A549 (cell line): ENCODE measurements at regions not wholly inside any gene's neighbourhood (a gene's known extent, or its start where the extent isn't known, plus 50 kb on each side); places are given as distances from the start of the nearest gene placed in this dataset.
A peak's percentile ranks its signal among the peaks of the same experiment; 100 is the strongest.

ENCODE experiments used
- ATAC-seq, 2 experiments: fragments of 200-7000 bp in 1 of 2; fragments of >200 bp in 1 of 2; cut with Nextera tagmentation in 1 of 2; cut with Tn5 transposase in 1 of 2; 3 replicates each; pipeline versions ENCODE4 v1.8.0 to v1.9.1; 2018 to 2020; ENCODE audit warnings: mild to moderate bottlenecking in 1 of 2, moderate library complexity in 1 of 2
- CTCF ChIA-PET: fragments of 300-600 bp; sonication (Branson Sonifier 250); formaldehyde crosslinking; extraction: SDS; loops from one replicate; lab custom pipeline; 2021; ENCODE audit warnings: antibody characterized with exemption, inconsistent platforms; lab: Yijun Ruan, JAX
- POLR2A ChIA-PET: fragments of 350-600 bp; formaldehyde crosslinking; extraction: SDS; loops from one replicate; lab custom pipeline; 2021; ENCODE audit warnings: antibody characterized with exemption, inconsistent platforms; lab: Yijun Ruan, JAX
- DNase-seq, 2 experiments: peaks; one replicate each; pipeline versions ENCODE4 v3.0.0 to v3.0.0-alpha.2; 2011 to 2016; ENCODE audit warnings: low read depth in 1 of 2, low spot score in 1 of 2
- FAIRE-seq: peaks from 2 replicates; lab custom pipeline; 2011; peaks lifted over from hg19 to GRCh38; lab: Jason Lieb, UNC
- H3K27ac ChIP-seq, 2 experiments: fragments of >200 bp; sonication (Bioruptor Twin); formaldehyde crosslinking; 3 replicates each; pipeline ENCODE4 v1.5.1; 2016 to 2017
- H3K4me1 ChIP-seq: fragments of >200 bp; sonication (Bioruptor Twin); formaldehyde crosslinking; 3 replicates; pipeline ENCODE4 v1.6.1; 2016
- H3K4me2 ChIP-seq: fragments of >200 bp; sonication (Bioruptor Twin); formaldehyde crosslinking; 3 replicates; pipeline ENCODE4 v1.6.1; 2016
- H3K4me3 ChIP-seq: fragments of >200 bp; sonication (Bioruptor Twin); formaldehyde crosslinking; 3 replicates; pipeline ENCODE4 v1.5.1; 2016
- H3K9me3 ChIP-seq: fragments of >200 bp; sonication (Bioruptor Twin); formaldehyde crosslinking; 3 replicates; pipeline ENCODE4 v1.6.1; 2016
- BCL3 ChIP-seq: fragments of >200 bp; sonication (Bioruptor Twin); formaldehyde crosslinking; IDR thresholded peaks from 3 replicates; pipeline ENCODE4 v1.6.1; 2016
- HEYL ChIP-seq: fragments of 250-450 bp; sonication (Bioruptor Pico); IDR thresholded peaks from 2 replicates; pipeline ENCODE4 v1.8.0; 2021; ENCODE audit warnings: mild to moderate bottlenecking, moderate library complexity
- HOXA7 ChIP-seq: fragments of 250-450 bp; sonication (Bioruptor Pico); IDR thresholded peaks from 2 replicates; pipeline ENCODE4 v1.5.0; 2020; ENCODE audit warnings: mild to moderate bottlenecking, moderate library complexity
- HOXB5 ChIP-seq: fragments of 250-450 bp; sonication (Bioruptor Pico); IDR thresholded peaks from 2 replicates; pipeline ENCODE4 v1.5.0; 2020; ENCODE audit warnings: mild to moderate bottlenecking, moderate library complexity
- JUN ChIP-seq, 2 experiments: fragments of >200 bp; sonication (Bioruptor Twin); formaldehyde crosslinking; IDR thresholded peaks; 2 replicates in 1 of 2; 3 replicates in 1 of 2; pipeline ENCODE4 v1.6.1; 2016 to 2017
- MAFK ChIP-seq: fragments of 450-650 bp; IDR thresholded peaks from 2 replicates; pipeline ENCODE4 v1.6.1; 2014; ENCODE audit not compliant: partially characterized antibody
- MAX ChIP-seq: IDR thresholded peaks from 2 replicates; pipeline ENCODE4 v1.6.1; 2012
- MAZ ChIP-seq: fragments of 150-350 bp; IDR thresholded peaks from 2 replicates; pipeline ENCODE4 v1.6.1; 2014; ENCODE audit warnings: antibody characterized with exemption, low read depth, low read length, borderline replicate concordance
- NR3C1 ChIP-seq: fragments of >200 bp; sonication (Bioruptor Twin); formaldehyde crosslinking; IDR thresholded peaks from 3 replicates; pipeline ENCODE4 v1.6.1; 2017
- PBX3 ChIP-seq: IDR thresholded peaks from 2 replicates; pipeline ENCODE4 v1.6.1; 2012
- POLR2A ChIP-seq: IDR thresholded peaks from 2 replicates; pipeline ENCODE4 v1.6.1; 2012; ENCODE audit warnings: mild to moderate bottlenecking, low read length
- RARB ChIP-seq: fragments of 250-450 bp; sonication (Bioruptor Pico); IDR thresholded peaks from 2 replicates; pipeline ENCODE4 v1.8.0; 2021; ENCODE audit warnings: mild to moderate bottlenecking, moderate library complexity
- SREBF2 ChIP-seq: fragments of 450-650 bp; IDR thresholded peaks from 2 replicates; pipeline ENCODE4 v1.6.1; 2014; ENCODE audit warnings: mild to moderate bottlenecking, moderate library complexity
- TP53 ChIP-seq: fragments of 250-450 bp; sonication (Bioruptor Pico); IDR thresholded peaks from 2 replicates; pipeline ENCODE4 v1.5.0; 2021; ENCODE audit warnings: mild to moderate bottlenecking, moderate library complexity
- WGBS: methylation state at CpG from one replicate; pipeline ENCODE4 v1.1.6; 2017; ENCODE audit errors: missing lambda C conversion rate; 5-methylcytosine and 5-hydroxymethylcytosine counted together

- ChIA-PET CTCF (interaction anchor here (0.6 to 1.2 kb wide), 2 partner anchors 16 to 95 kb away, joined by 3 read pairs; no protein-coding TSS in a partner anchor), POLR2A (no interaction called here)
- WGBS, result 26% methylated on average over 4 of the region's 4 CpGs
- no peaks in the 10 kb centered on the region for H3K9me3 ChIP-seq
- H3K27ac ChIP-seq, result no peak overlapping the region
- no peak overlapping the region for H3K4me2 ChIP-seq
- TF ChIP-seq HOXB5 (no peak), MAFK (peak; percentile 67)
- DNase-seq (no peak), ATAC-seq (no peak), FAIRE-seq (no peak)
- H3K4me1 ChIP-seq, result no peaks in the 10 kb centered on the region
- no peak overlapping the region for H3K4me3 ChIP-seq
These were observed 154.8 kb downstream of the PTCSC3 start for GRCh38 chr14:36021591-36022320.

GRCh38 chr14:36021030-36021422 lies 155.5 kb downstream of the PTCSC3 start:
- no peak for ATAC-seq
- TF ChIP-seq BCL3, result no peak
- no peak for TF ChIP-seq MAX
- DNase-seq, result no peak
- POLR2A ChIA-PET, result no interaction called here
- FAIRE-seq, result no peak
- H3K4me3 ChIP-seq, result no peak overlapping the region
- no peak overlapping the region for H3K27ac ChIP-seq
- WGBS, result 31% methylated on average over 2 of the region's 2 CpGs
- H3K9me3 ChIP-seq, result no peaks in the 10 kb centered on the region
- H3K4me2 ChIP-seq, result no peak overlapping the region
- CTCF ChIA-PET, result no interaction called here
- no peaks in the 10 kb centered on the region for H3K4me1 ChIP-seq

- FAIRE-seq (no peak), DNase-seq (no peak), ATAC-seq (no peak)
- no peak overlapping the region for H3K4me3 ChIP-seq
- 62% methylated on average over 8 of the region's 8 CpGs for WGBS
- TF ChIP-seq JUN (IDR thresholded peaks at IDR 0.05) (no peak), PBX3 (no peak), TP53 (no peak)
- ChIA-PET CTCF (interaction anchor here (1.8 kb wide), 1 partner anchor 50 kb away, joined by 7 read pairs; no protein-coding TSS in a partner anchor), POLR2A (no interaction called here)
- no peak overlapping the region for H3K27ac ChIP-seq
- no peak overlapping the region for H3K4me2 ChIP-seq
- no peaks in the 10 kb centered on the region for H3K9me3 ChIP-seq
- H3K4me1 ChIP-seq, result no peaks in the 10 kb centered on the region
These were observed 156.1 kb downstream of the PTCSC3 start for GRCh38 chr14:36020120-36021029.

- Histone ChIP-seq H3K4me3 (no peak overlapping the region), H3K27ac (no peak overlapping the region), H3K9me3 (no peaks in the 10 kb centered on the region), H3K4me1 (no peaks in the 10 kb centered on the region), H3K4me2 (no peak overlapping the region)
- POLR2A ChIA-PET, result no interaction called here
- 80% methylated on average over 5 of the region's 5 CpGs for WGBS
- ATAC-seq (no peak), DNase-seq (no peak), FAIRE-seq (no peak)
- TF ChIP-seq RARB (CRISPR knock-in tag) (no peak), HOXA7 (CRISPR knock-in tag) (no peak), TP53 (no peak), HEYL (CRISPR knock-in tag) (no peak), NR3C1 (no peak), SREBF2 (no peak), MAZ (no peak), PBX3 (no peak), POLR2A (no peak)
- CTCF ChIA-PET, result interaction anchor here (0.6 to 1.8 kb wide), 5 partner anchors 9 to 139 kb away, joined by 3 to 7 read pairs (median 3); no protein-coding TSS in a partner anchor
These were observed 157.4 kb downstream of the PTCSC3 start for GRCh38 chr14:36019126-36019525.
